CD4-positive, alpha-beta T cell treated with Interleukin-6 at 100 ng/mL for 8 hours (primary cell): ENCODE measurements at regions not wholly inside any gene's neighbourhood (a gene's known extent, or its start where the extent isn't known, plus 50 kb on each side); places are given as distances from the start of the nearest gene placed in this dataset.
"Not testable (repeated sequence)": the region's sequence is repeated elsewhere in the genome, so short reads cannot be mapped to it uniquely, and the experiment has no call there.

ENCODE experiments used
- DNase-seq: peaks from one replicate; pipeline ENCODE4 v3.0.0-alpha.2; 2020; ENCODE audit warnings: mixed read lengths, low spot score

GRCh38 chr6:145547594-145548335 lies 187.6 kb downstream of the EPM2A start:
- DNase-seq, result no peak

GRCh38 chr6:145548933-145549648 lies 186.2 kb downstream of the EPM2A start:
- DNase-seq, result no peak

- no peak for DNase-seq
Measured at GRCh38 chr6:145551164-145551563, 184.2 kb downstream of the EPM2A start.

DNA sequence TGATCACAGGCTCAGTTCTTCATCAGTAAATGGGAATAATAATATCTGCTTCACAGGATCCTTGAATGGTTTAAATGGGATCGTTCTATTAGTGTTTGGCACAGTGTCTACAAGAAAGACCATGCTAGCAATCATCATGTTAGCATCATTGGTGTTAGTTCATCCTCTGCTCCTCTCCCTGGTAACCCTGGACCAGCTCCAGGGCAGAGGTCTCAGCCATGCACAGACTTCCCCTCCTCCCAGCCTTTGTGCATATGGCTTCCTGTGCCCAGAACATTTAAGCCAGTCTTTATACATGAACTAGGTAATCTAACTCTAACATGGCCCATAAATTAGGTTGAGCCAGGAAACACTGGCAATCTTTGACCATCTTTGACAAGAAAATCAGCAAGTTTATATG lies 180.2 kb downstream of the EPM2A start:
- DNase-seq, result no peak

- no peak for DNase-seq
Measured at GRCh38 chr6:145557474-145557873, 177.8 kb downstream of the EPM2A start.

- DNase-seq, result no peak
Measured at GRCh38 chr6:145559836-145560235, 175.5 kb downstream of the EPM2A start.

GRCh38 chr6:145561095-145562072 lies 173.9 kb downstream of the EPM2A start:
- no peak for DNase-seq

GRCh38 chr6:145562771-145563615 lies 172.3 kb downstream of the EPM2A start:
- no peak for DNase-seq

DNA sequence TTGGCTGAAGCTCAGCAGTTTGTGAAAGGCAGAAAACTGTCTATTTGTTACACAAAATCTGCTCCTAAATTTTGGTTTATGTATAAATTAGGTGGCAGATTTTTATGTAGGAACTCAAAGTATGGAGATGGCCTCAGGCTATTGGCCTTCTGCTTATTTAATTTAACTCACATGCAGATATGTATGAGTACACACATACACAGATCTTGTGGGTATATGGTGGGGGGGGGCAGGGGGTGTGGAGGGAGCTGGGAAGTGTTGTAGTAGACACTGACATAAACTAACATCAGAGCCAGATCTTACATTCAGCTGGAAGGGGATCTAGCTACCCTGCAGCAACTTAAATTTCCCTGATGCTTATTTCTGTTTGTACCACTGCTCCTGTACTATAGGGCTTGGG lies 170.8 kb downstream of the EPM2A start:
- DNase-seq, result no peak

DNA sequence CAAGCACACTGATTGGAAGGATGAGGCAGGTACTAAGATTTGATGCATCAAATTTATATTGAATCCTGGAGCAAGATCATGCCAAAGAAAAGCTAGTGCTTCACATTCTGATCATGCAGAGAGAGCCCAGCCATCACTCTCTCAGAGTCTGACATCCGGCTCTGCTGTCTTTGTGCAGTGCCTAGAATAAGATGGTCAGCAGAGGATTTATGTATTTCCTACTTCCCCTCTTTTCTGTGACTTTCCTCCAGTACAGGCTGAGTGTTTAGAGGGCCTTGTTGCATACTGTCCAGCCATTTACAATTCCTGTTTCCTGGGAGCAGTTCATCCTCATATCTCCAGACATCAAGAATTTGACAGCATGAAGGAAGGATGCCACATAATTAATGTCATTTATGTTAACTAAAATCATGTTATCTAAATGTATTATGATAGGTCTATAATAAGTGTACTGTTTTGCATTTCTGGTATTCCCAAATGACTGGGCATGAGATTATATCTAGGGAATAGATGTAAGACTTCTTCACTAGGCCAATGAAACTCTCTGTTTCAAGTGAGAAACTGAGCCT lies 167.6 kb downstream of the EPM2A start:
- DNase-seq, result no peak

- DNase-seq, result no peak
Measured at GRCh38 chr6:145569140-145569539, 166.2 kb downstream of the EPM2A start.

DNA sequence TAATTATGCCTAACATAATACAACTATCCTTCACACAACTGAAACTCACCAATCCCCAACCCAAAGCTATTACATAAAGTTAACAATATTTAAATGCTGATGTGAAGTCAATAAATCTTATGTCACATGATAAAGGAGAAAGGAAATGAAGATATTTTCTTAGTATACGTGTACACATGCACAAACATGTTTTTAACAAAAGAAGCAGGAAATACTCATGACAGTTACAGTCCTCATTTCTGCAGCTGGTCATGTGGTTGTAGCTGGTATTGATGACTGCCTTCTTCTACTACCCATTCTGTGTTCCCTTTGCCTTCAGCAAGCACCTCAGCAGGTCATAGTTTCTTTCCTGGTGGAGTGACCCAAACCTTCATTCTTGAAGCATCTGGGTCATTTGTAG lies 165.0 kb downstream of the EPM2A start:
- not testable (repeated sequence) for DNase-seq

DNA sequence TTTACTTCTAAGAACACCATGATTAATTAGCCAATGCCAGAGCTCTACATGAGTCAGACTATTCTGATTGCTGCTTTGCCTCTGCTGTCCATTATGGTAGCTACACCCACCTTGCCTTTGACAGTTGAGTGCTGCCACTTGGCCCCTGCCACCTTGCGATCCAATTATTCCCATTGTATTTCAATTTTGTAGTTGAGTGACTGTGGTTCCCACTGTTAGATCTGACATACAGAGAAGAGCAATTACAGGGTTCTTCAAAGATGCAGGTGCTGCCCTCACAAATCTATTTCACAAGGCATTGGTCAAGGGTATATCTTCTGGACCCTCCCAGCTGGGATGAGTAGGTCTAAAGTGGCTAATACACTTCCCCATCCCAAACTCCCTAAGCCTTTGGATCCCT lies 161.1 kb downstream of the EPM2A start:
- not testable (repeated sequence) for DNase-seq
